ENCODE measurements at regions not wholly inside any gene's neighbourhood (a gene's known extent, or its start where the extent isn't known, plus 50 kb on each side); places are given as distances from the start of the nearest gene placed in this dataset.
"Not testable (repeated sequence)": the region's sequence is repeated elsewhere in the genome, so short reads cannot be mapped to it uniquely, and the experiment has no call there.

DNA sequence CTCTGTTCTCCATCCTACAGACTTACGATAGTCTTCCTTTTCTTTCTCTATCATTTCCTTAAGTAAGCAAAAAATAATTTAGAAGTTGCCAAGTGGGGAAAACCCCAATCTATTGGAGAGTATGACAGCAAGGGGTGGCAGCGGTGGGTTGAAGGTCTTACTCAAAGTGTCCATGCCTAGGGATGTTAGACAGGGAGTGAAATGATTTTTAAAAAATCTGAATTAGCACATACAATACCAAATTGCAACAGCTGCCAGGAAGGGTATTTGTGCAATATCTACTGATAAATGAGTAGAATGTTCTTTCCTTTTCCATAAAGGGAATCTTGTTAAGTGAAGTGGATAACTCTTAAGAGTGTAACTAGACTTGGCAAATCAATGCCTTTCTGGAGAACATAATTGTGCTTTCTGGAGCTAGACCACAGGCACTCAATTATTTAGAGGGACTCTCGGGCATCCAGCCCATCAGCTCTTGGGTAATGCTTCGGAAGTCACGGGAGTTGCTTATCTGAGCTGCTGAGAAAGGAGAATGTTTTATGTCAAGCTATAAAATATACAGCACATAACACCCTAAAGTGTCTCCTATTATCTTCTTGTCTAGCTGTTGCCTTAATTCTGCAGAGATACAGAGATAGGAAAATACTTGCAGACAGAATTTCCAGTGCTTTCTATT, 151.5 kb downstream of the KCNJ2 start:
- DNase-seq (ENCODE audit: low spot score): no peak

DNA sequence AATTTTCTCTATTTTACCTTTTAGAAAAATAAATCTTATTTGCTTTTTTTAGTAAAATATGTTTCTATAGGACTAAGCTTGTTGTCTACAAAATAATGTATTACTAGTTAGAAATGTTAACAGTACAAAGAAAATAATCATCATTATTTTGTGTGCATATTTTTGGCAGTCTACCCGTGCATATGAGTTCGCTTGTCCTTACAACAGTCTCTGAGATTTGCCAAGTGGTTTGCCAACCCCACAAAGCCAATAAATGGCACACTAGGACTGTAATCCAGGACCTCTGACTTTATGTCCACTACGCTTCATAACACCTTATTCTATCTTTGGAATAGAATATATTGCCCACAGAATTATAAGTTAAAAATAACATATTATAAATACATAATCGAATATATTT, 152.0 kb downstream of the KCNJ2 start:
- DNase-seq (ENCODE audit: low spot score): no peak

DNA sequence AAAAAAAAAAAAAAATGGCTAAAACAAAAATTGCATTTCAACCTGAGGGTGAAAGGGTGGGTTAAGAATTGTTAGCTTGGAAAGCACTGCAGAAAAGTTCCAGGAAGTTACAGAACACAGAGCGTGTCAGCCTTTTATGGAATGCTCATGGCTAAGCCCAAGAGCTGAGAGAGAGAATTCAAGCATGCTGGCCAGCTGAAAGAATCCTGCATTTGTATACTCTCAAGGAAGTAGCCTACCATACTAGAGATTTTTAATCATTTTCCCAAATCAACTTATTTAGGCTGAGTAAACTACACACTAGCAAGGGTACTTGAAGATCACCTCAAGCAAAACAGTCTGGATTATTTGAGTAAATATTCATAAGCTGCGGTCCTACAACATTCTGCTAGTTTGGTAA, 153.9 kb downstream of the KCNJ2 start:
- DNase-seq (ENCODE audit: low spot score): no peak

DNA sequence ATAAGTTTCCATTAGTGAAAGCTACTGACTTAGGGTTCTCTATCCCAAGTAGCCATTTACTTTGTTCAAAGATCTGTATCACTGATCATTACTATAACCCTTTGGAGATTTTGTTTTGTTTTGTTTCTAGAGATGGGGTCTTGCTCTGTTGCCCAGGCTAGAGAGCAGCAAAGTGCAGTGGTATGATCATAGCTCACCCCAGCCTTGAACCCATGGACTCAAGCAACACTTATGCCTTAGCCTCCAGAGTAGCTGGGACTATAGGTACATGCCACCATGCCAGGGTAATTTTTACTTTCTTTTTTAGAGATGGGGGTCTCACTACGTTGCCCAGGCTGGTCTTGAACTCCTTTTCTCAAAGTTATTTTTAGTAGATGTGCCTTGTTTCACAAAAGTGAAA, 154.7 kb downstream of the KCNJ2 start:
- DNase-seq (ENCODE audit: low spot score): no peak

- no peak for DNase-seq (ENCODE audit: low spot score)
Observed at GRCh38 chr17:70327279-70327678, 157.9 kb downstream of the KCNJ2 start.

GRCh38 chr17:70327723-70328122, 158.4 kb downstream of the KCNJ2 start:
- no peak for DNase-seq (ENCODE audit: low spot score)

- DNase-seq (ENCODE audit: low spot score): no peak
Observed at GRCh38 chr17:70329721-70330120, 160.4 kb downstream of the KCNJ2 start.

DNA sequence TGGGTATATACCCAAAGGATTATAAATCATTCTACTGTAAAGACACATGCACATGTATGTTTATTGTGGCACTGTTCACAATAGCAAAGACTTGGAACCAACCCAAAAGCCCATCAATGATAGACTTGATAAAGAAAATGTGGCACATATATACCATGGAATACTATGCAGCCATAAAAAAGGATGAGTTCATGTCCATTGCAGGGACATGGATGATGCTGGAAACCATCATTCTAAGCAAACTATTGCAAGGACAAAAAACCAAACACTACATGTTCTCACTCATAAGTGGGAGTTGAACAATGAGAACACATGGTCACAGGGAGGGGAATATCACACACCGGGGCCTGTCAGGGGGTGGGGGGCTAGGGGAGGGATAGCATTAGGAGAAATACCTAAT, 161.7 kb downstream of the KCNJ2 start:
- DNase-seq (ENCODE audit: low spot score): not testable (repeated sequence)

- DNase-seq (ENCODE audit: low spot score): no peak
Observed at GRCh38 chr17:70332356-70333210, 163.3 kb downstream of the KCNJ2 start.

- no peak for DNase-seq (ENCODE audit: low spot score)
Observed at GRCh38 chr17:70336411-70336810, 167.1 kb downstream of the KCNJ2 start.

DNA sequence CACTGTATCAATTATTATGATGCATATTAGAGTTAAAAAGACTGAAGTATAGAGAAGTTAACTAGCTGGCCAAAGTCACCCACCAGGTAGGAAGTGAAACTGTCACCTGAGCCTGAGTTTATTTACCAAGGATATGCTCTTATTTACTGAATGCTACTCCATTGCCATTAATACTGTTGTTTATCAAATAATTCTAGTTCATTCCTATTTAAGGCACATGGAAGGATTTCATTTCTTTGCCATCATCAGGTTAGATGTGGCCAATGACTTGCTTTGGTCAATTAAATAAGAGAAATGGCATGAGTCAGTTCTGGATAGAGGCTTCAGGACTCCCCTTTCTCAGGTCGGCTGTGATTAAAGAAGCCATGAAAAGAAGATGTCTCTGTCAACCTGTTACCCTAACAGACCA, 169.6 kb downstream of the KCNJ2 start:
- DNase-seq (ENCODE audit: low spot score): no peak

DNA sequence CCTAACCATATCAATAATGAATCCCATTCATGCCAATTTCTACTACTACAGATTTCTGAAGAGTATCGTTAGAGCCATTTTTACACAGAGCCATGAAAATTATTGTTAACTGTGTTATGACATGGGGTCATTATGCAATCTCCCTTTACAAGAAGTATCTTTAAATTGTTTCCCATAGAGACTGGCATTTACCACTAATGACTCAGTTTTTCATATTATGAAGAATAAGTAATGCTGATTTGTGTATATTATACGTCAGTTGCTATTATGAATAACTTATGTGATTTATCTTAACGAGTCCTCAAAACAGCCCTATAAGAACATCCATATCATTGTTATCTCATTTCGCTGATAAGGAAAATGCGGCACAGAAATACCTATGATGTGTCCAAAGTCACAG, 173.8 kb downstream of the KCNJ2 start:
- DNase-seq (ENCODE audit: low spot score): no peak

DNA sequence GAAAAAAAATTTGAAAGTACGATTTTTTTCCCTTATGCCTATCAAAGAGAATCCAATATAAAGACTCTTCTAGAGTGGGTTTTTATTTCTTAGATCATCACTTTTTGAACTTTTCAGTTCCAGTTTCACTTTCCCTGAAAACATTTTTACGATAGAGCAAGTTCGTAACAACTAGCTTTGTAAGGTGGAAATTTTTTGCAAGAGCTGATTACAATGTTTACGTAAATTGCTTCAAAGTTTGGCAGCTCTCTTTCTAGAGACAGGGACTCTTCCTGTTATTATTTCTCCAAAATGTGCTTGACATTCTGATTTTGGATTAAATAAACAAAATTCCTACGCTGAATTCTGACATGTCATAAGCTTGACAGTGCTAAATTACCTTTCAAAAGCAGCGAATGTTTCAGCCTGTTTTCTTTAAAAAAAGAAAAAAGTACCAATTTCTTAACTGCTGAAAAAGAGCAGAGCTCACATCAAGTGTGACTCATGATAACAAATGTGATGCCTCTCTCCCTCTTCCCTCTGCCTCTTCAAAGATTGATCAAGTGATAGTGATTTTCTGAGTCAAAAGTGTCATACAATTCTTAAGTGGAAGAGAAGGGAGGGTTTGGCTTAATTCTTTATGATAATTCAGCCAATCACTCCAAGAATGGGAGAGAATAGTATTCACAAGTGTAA, 175.2 kb downstream of the KCNJ2 start:
- no peak for DNase-seq (ENCODE audit: low spot score)

GRCh38 chr17:70345061-70345460, 175.7 kb downstream of the KCNJ2 start:
- no peak for DNase-seq (ENCODE audit: low spot score)

- no peak for DNase-seq (ENCODE audit: low spot score)
Observed at GRCh38 chr17:70352834-70353233, 183.5 kb downstream of the KCNJ2 start.

GRCh38 chr17:70353408-70354092, 184.2 kb downstream of the KCNJ2 start:
- DNase-seq (ENCODE audit: low spot score): no peak

- DNase-seq (ENCODE audit: low spot score): no peak
Observed at GRCh38 chr17:70355185-70355584, 185.9 kb downstream of the KCNJ2 start.

DNA sequence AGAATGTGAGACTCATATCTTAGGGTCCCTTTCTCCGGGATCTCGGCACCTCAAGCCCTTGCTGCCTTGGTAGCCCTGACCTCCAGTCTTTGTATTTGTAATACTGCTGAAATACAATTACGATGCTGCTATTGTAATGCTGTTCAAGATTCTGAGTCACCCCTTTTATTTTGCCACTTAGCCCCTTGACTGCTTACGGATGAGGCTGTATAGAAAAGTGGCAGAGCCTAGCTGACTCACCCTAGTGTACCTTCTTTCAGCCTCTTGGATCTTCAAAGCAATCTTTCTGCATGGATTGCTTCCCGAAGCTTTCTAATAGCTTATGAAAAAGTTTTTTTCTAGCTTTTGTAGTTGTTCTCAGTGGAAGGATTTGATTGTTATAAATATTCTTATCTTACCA, 187.9 kb downstream of the KCNJ2 start:
- no peak for DNase-seq (ENCODE audit: low spot score)

DNA sequence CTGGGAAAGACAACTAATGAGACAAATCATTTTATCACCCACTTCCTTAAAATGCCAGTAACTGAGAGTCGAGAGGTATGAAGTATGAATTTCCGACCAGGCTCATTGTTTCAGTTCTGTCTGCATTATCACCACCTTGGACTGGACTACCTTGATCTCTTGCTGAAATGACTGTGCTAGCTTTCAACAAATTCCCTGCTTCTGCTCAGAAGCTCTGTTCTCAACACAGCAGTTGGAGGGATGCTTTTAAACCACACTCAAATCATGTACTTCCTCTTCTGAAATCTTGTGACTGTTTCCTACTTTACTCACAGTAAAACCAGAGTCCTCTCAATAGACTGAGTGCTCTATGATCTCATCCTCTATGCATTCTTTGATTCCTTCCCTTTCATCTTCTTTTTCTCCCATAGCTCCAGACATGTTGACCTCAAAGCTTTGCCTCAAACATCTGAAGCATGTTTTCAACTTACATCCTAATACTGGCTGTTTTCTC, 195.8 kb downstream of the KCNJ2 start:
- no peak for DNase-seq (ENCODE audit: low spot score)

DNA sequence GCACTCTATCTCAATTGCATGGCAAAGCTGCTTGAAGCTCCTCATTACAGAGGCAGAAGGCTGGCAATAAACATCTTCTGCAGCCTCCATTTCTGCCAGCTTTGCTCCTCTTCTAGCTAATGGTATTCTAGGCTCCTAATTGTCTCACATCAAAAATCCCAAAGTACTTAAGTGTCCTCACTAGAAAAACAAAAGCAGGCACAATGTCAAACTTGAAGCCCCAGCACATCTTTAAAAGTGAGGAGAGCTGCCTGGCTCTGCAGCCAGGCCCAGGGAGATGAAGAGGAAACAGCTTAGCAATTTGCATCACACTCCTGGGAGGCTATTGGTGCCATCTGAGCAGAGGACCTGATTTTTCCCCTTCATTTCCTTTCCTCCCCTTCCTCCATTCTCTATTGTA, 197.1 kb downstream of the KCNJ2 start:
- DNase-seq (ENCODE audit: low spot score): no peak

- no peak for DNase-seq (ENCODE audit: low spot score)
Observed at GRCh38 chr17:70368011-70368410, 198.7 kb downstream of the KCNJ2 start.

GRCh38 chr17:70369391-70369790, 200.1 kb downstream of the KCNJ2 start:
- no peak for DNase-seq (ENCODE audit: low spot score)
